CD4-positive, alpha-beta memory T cell (primary cell): ENCODE measurements at regions not wholly inside any gene's neighbourhood (a gene's known extent, or its start where the extent isn't known, plus 50 kb on each side); places are given as distances from the start of the nearest gene placed in this dataset.

Source experiments
- CTCF ChIA-PET: fragments of 350-600 bp; sonication (Branson Sonifier 250); formaldehyde crosslinking; loops from one replicate; lab custom pipeline; 2021; ENCODE audit warnings: inconsistent platforms; ENCODE audit not compliant: partially characterized antibody; lab: Charles Lee
- POLR2A ChIA-PET: fragments of 350-600 bp; sonication (Branson Sonifier 250); formaldehyde crosslinking; loops from one replicate; lab custom pipeline; 2021; ENCODE audit not compliant: partially characterized antibody; lab: Charles Lee
- DNase-seq, 5 donors: peaks; one replicate each; pipeline versions ENCODE4 v3.0.0 to v3.0.0-alpha.2; 2020 to 2022; ENCODE audit warnings: mixed read lengths in 1 of 5
- H3K27ac ChIP-seq: one replicate; pipeline ENCODE4 v1.7.0; 2013; ENCODE audit warnings: low read depth, low read length
- H3K27me3 ChIP-seq: 2 replicates; pipeline ENCODE4 v1.7.0; 2013; ENCODE audit warnings: mild to moderate bottlenecking, low read length, moderate library complexity; ENCODE audit not compliant: insufficient read depth
- H3K36me3 ChIP-seq: 2 replicates; pipeline ENCODE4 v1.7.0; 2013; ENCODE audit warnings: mild to moderate bottlenecking, low read length, moderate library complexity; ENCODE audit not compliant: insufficient read depth
- H3K4me1 ChIP-seq: 2 replicates; pipeline ENCODE4 v1.7.0; 2013; ENCODE audit warnings: mild to moderate bottlenecking, low read length, moderate library complexity; ENCODE audit not compliant: insufficient read depth
- H3K4me3 ChIP-seq, 2 donors: one replicate each; pipeline ENCODE4 v1.7.0; 2013; ENCODE audit warnings: low read length in 2 of 2, mild to moderate bottlenecking in 1 of 2
- H3K9me3 ChIP-seq, 2 donors: one replicate each; pipeline ENCODE4 v1.7.0; 2013; ENCODE audit warnings: low read length in 2 of 2, control low read depth in 1 of 2; ENCODE audit not compliant: control insufficient read depth in 1 of 2
- H3K27ac Mint-ChIP-seq, 7 donors: one replicate each; pipeline ENCODE4 v1.8.0; 2020 to 2021; ENCODE audit warnings: mixed read lengths in 7 of 7, mild to moderate bottlenecking in 6 of 7, inconsistent platforms in 3 of 7, moderate library complexity in 3 of 7
- H3K27me3 Mint-ChIP-seq, 2 donors: one replicate each; pipeline ENCODE4 v1.8.0; 2020 to 2021; ENCODE audit warnings: mixed read lengths in 2 of 2
- H3K36me3 Mint-ChIP-seq, 2 donors: one replicate each; pipeline ENCODE4 v1.8.0; 2020 to 2021; ENCODE audit warnings: mixed read lengths in 2 of 2, inconsistent platforms in 1 of 2, mild to moderate bottlenecking in 1 of 2
- H3K4me1 Mint-ChIP-seq, 4 donors: one replicate each; pipeline ENCODE4 v1.8.0; 2020 to 2021; ENCODE audit warnings: mixed read lengths in 4 of 4, mild to moderate bottlenecking in 1 of 4
- H3K4me3 Mint-ChIP-seq, 8 donors: one replicate each; pipeline ENCODE4 v1.8.0; 2020 to 2021; ENCODE audit warnings: mixed read lengths in 8 of 8, mild to moderate bottlenecking in 7 of 8, moderate library complexity in 6 of 8, inconsistent platforms in 3 of 8
- H3K9me3 Mint-ChIP-seq, 8 donors: one replicate each; pipeline ENCODE4 v1.8.0; 2020 to 2021; ENCODE audit warnings: mixed read lengths in 8 of 8, mild to moderate bottlenecking in 5 of 8, inconsistent platforms in 3 of 8, moderate library complexity in 1 of 8
- intact Hi-C: fragments of 100-400 bp; cut with micrococcal nuclease; formaldehyde crosslinking; loops from one replicate; pipeline ENCODE4 v1.15.1; 2023

DNA sequence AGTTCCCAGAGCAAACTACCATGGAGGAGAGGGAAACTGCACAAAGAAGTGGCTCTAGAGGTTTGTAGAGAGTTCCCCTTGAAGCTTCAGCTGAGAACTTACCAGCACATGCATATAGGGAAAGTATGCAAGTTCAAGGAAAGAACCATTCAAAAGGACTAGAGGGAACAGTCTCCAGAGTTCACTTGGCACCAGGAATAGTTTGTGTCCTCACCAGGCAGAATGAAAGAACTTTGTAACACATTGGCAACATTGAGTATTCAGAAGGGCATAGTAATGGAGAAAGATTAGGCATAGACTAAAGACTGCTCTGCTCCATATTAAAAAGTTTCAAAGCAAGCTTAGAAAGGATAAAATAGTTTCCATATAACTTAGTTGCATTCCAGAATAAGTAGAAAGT is 155.4 kb upstream of the TOM1L1 start:
- CTCF ChIA-PET = no interaction called here
- H3K27me3 ChIP-seq = no peaks in the 10 kb centered on the region
- intact Hi-C loops = no loop called here
- H3K4me3 Mint-ChIP-seq = no peak overlapping the region
- no peak overlapping the region for H3K27ac Mint-ChIP-seq
- DNase-seq = no peak
- no peaks in the 10 kb centered on the region for H3K9me3 ChIP-seq
- H3K4me1 ChIP-seq = no peaks in the 10 kb centered on the region
- no peaks in the 10 kb centered on the region for H3K36me3 Mint-ChIP-seq
- no peaks in the 10 kb centered on the region for H3K4me1 Mint-ChIP-seq
- H3K27ac ChIP-seq = no peak overlapping the region
- H3K36me3 ChIP-seq = no peaks in the 10 kb centered on the region
- POLR2A ChIA-PET = no interaction called here
- peaks cover 4 to 28% (median 16%) of the 10 kb centered on the region in 8 donors for H3K9me3 Mint-ChIP-seq
- H3K27me3 Mint-ChIP-seq = peaks cover 0 to 3% of the 10 kb centered on the region in 2 donors
- H3K4me3 ChIP-seq = no peak overlapping the region

DNA sequence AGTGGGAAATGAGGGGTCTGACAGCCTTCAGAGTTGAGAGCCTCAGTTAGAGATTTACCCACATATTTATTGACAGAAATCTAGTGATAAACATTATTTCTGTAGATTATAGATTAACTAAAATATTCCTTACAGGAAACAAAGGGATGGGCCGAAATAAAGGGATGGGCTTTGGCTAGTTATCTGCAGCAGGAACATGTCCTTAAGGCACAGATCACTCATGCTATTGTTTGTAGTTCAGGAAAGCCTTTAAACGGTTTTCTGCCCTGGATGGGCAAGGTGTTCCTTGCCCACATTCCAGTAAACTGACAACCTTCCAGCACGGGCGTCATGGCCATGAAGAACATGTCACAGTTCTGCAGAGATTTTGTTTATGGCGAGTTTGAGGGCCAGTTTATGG is 154.8 kb upstream of the TOM1L1 start:
- ChIA-PET CTCF (no interaction called here), POLR2A (no interaction called here)
- no peaks in the 10 kb centered on the region for H3K27me3 ChIP-seq
- peaks cover 7 to 32% (median 16%) of the 10 kb centered on the region in 8 donors for H3K9me3 Mint-ChIP-seq
- no peak overlapping the region for H3K27ac ChIP-seq
- peaks cover 0 to 3% of the 10 kb centered on the region in 2 donors for H3K27me3 Mint-ChIP-seq
- H3K4me3 ChIP-seq = no peak overlapping the region
- no peaks in the 10 kb centered on the region for H3K4me1 Mint-ChIP-seq
- no peaks in the 10 kb centered on the region for H3K9me3 ChIP-seq
- H3K4me1 ChIP-seq = no peaks in the 10 kb centered on the region
- DNase-seq = no peak
- intact Hi-C loops = no loop called here
- H3K27ac Mint-ChIP-seq = no peak overlapping the region
- no peaks in the 10 kb centered on the region for H3K36me3 Mint-ChIP-seq
- H3K36me3 ChIP-seq = no peaks in the 10 kb centered on the region
- H3K4me3 Mint-ChIP-seq = no peak overlapping the region

DNA sequence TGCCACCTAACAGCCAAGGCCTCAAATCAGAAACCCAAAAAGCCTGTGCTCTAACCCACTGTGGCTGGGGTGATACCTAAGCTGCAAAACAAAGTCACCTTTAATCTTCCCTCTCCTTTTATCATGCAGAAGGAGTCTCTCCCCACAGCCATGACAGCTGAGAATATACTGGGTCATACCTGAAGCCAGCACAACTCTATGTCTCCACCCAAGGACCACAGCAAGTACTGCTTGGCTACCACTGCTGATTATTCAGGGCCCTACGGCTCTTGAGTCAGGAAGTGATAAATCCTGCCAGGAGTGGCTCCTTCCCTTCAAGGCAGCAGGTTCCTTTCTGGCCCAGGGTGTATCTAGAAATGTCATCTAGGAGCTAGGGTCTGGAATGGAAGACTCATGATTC is 151.5 kb upstream of the TOM1L1 start:
- Histone ChIP-seq H3K27me3 (no peaks in the 10 kb centered on the region), H3K4me3 (no peak overlapping the region), H3K9me3 (no peaks in the 10 kb centered on the region), H3K27ac (no peak overlapping the region), H3K36me3 (no peaks in the 10 kb centered on the region), H3K4me1 (no peaks in the 10 kb centered on the region)
- CTCF ChIA-PET = no interaction called here
- Mint-ChIP-seq H3K27me3 (peaks cover 0 to 2% of the 10 kb centered on the region in 2 donors), H3K4me3 (no peak overlapping the region), H3K36me3 (no peaks in the 10 kb centered on the region), H3K4me1 (no peaks in the 10 kb centered on the region), H3K27ac (no peak overlapping the region), H3K9me3 (peaks cover 7 to 33% (median 12%) of the 10 kb centered on the region in 8 donors)
- POLR2A ChIA-PET = no interaction called here
- DNase-seq = no peak
- intact Hi-C loops = no loop called here

DNA sequence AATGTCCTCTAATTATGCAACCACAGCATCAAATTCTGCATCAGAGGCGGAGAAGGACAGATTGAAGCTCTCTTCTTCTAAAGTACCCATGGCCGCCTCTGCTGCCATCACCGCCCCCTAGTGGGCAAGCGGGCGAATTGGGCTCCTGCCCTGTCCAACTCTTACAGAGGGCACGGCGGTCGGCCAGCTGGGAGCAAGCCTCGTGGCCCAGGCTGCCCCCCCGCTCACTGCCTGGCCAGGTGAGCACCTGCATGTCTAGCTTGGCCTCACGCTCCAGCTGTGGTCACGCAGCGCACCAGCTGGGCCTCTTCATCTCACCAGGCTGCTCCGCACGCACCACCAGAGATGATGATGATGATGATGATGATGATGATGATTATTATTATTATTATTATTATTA is 146.1 kb upstream of the TOM1L1 start:
- Histone ChIP-seq H3K9me3 (no peaks in the 10 kb centered on the region), H3K27me3 (no peaks in the 10 kb centered on the region), H3K4me3 (no peak overlapping the region), H3K27ac (no peak overlapping the region), H3K36me3 (no peaks in the 10 kb centered on the region), H3K4me1 (no peaks in the 10 kb centered on the region)
- Mint-ChIP-seq H3K4me3 (no peak overlapping the region), H3K9me3 (peaks cover 0 to 6% (median under 1%) of the 10 kb centered on the region in 8 donors), H3K4me1 (no peaks in the 10 kb centered on the region), H3K27ac (no peak overlapping the region), H3K27me3 (peaks cover 0 to 1% of the 10 kb centered on the region in 2 donors), H3K36me3 (no peaks in the 10 kb centered on the region)
- no peak for DNase-seq
- CTCF ChIA-PET = no interaction called here
- intact Hi-C loops = no loop called here
- POLR2A ChIA-PET = no interaction called here

DNA sequence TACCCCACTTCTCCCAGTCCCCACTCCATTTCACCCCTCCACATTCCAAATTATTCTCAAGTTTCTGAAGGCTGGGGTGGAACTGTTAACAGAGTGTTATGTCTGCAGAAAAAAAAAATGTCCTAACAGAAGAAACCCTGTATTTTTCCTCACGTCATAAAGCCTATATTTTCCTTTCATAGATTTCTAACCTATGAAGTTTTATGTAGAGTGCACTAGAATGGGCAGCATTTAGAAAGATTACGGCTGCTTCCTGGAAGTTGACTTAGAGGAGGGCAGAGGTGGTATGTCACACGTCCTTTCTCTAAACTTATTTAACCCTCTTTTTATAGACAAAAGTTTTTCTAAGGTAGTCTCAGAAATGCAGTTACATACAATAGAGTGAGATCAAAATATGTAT is 139.8 kb upstream of the TOM1L1 start:
- Histone ChIP-seq H3K27ac (no peak overlapping the region), H3K4me3 (no peak overlapping the region), H3K36me3 (no peaks in the 10 kb centered on the region), H3K27me3 (no peaks in the 10 kb centered on the region), H3K4me1 (no peaks in the 10 kb centered on the region), H3K9me3 (no peaks in the 10 kb centered on the region)
- intact Hi-C loops = no loop called here
- ChIA-PET POLR2A (no interaction called here), CTCF (no interaction called here)
- Mint-ChIP-seq H3K27ac (no peak overlapping the region), H3K4me1 (no peaks in the 10 kb centered on the region), H3K27me3 (peaks cover 0 to 1% of the 10 kb centered on the region in 2 donors), H3K9me3 (peaks cover 0 to 4% (median under 1%) of the 10 kb centered on the region in 8 donors), H3K36me3 (no peaks in the 10 kb centered on the region), H3K4me3 (no peak overlapping the region)
- no peak for DNase-seq

DNA sequence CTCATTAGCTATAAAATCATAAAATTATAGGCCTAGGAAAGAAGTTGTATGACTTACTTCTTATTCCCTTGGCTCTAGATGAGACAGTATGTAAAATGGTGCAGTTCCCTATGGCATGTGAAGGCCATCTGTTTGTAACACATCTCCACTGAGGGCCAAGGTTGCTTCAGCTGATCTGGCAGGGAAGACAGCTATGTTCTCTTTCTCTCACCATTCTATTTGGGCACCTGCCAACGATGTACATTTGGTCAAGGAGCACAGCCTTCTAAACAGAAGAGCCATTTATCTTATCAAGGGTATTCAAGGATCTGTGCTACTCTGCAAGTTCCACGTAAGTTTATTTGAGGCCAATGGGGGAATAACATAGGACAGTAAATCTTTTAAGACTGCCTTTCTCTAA is 129.8 kb upstream of the TOM1L1 start:
- Mint-ChIP-seq H3K4me3 (no peak overlapping the region), H3K27ac (no peak overlapping the region), H3K4me1 (no peaks in the 10 kb centered on the region), H3K36me3 (no peaks in the 10 kb centered on the region), H3K27me3 (no peaks in the 10 kb centered on the region), H3K9me3 (peaks cover 0 to 5% (median 0%) of the 10 kb centered on the region in 8 donors)
- no peaks in the 10 kb centered on the region for H3K36me3 ChIP-seq
- CTCF ChIA-PET = no interaction called here
- no peak for DNase-seq
- POLR2A ChIA-PET = no interaction called here
- intact Hi-C loops = no loop called here
- H3K4me1 ChIP-seq = no peaks in the 10 kb centered on the region
- H3K27ac ChIP-seq = no peak overlapping the region
- no peaks in the 10 kb centered on the region for H3K27me3 ChIP-seq
- H3K9me3 ChIP-seq = no peaks in the 10 kb centered on the region
- no peak overlapping the region for H3K4me3 ChIP-seq

DNA sequence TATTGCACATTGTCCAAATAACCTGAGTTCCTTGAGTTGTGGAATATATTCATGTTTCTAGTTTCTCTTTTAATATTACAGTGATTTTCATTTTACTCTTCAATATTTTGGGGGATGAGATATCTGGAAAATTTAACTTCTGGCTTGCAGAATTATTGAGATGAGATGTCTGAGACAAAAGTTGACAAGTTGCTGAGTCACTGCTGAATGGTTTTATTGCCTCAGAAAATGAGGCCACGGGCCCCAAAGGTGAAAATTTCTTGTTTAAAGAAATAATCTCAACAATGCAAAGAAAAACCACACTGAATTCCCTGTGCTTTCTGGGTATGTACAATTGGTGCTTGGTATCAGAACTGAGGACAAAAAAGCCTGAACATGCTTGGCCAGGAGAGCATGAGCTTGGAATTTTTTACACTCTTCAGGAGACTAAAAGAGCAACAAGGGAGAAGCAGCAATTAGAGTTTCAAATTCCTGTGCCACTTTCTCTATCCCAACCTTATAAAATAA is 129.2 kb upstream of the TOM1L1 start:
- peaks cover 0 to 5% (median 0%) of the 10 kb centered on the region in 8 donors for H3K9me3 Mint-ChIP-seq
- no peaks in the 10 kb centered on the region for H3K27me3 ChIP-seq
- no peak overlapping the region for H3K27ac ChIP-seq
- H3K9me3 ChIP-seq = no peaks in the 10 kb centered on the region
- H3K4me3 Mint-ChIP-seq = no peak overlapping the region
- no peaks in the 10 kb centered on the region for H3K27me3 Mint-ChIP-seq
- ChIA-PET POLR2A (no interaction called here), CTCF (no interaction called here)
- no peaks in the 10 kb centered on the region for H3K4me1 Mint-ChIP-seq
- H3K36me3 ChIP-seq = no peaks in the 10 kb centered on the region
- H3K36me3 Mint-ChIP-seq = no peaks in the 10 kb centered on the region
- no peak overlapping the region for H3K27ac Mint-ChIP-seq
- no peak for DNase-seq
- intact Hi-C loops = no loop called here
- H3K4me3 ChIP-seq = no peak overlapping the region
- no peaks in the 10 kb centered on the region for H3K4me1 ChIP-seq

DNA sequence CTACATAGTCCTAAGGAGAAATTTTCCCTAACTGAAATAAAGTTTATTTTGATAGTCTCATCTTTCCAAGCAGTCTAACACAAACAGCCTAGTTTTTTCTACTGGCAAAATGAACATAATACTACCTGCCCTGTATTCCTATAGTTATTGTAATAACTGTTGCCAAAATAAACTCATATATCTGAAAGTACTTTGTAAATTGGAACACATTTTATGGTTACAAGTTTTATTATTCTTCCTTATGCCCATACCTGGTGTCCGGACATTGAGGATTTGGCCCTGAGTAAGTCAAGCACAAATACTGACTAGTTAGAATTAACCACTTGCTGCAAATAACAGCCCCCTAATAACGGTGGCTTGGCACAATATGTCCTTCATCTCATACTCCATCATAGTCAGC is 120.4 kb upstream of the TOM1L1 start:
- H3K27ac ChIP-seq = no peak overlapping the region
- POLR2A ChIA-PET = no interaction called here

More for the DNA sequence above, 120.4 kb upstream of the TOM1L1 start:
- H3K4me3 Mint-ChIP-seq = no peak overlapping the region
- DNase-seq = no peak
- no peak overlapping the region for H3K27ac Mint-ChIP-seq
- intact Hi-C loops = no loop called here
- peaks cover 1 to 3% of the 10 kb centered on the region in 2 donors for H3K27me3 Mint-ChIP-seq
- no peaks in the 10 kb centered on the region for H3K9me3 ChIP-seq
- H3K4me1 Mint-ChIP-seq = no peaks in the 10 kb centered on the region
- no peak overlapping the region for H3K4me3 ChIP-seq
- no peaks in the 10 kb centered on the region for H3K36me3 Mint-ChIP-seq
- H3K4me1 ChIP-seq = no peaks in the 10 kb centered on the region
- CTCF ChIA-PET = no interaction called here
- H3K36me3 ChIP-seq = no peaks in the 10 kb centered on the region
- H3K27me3 ChIP-seq = no peaks in the 10 kb centered on the region
- H3K9me3 Mint-ChIP-seq = no peaks in the 10 kb centered on the region
